OCI-M2 (cell line): ENCODE measurements at regions not wholly inside any gene's neighbourhood (a gene's known extent, or its start where the extent isn't known, plus 50 kb on each side); places are given as distances from the start of the nearest gene placed in this dataset.
"Not testable (repeated sequence)": the region's sequence is repeated elsewhere in the genome, so short reads cannot be mapped to it uniquely, and the experiment has no call there.

Source experiments
- DNase-seq: peaks from one replicate; lab custom pipeline; 2025; ENCODE audit not compliant: unreplicated experiment; lab: John Stamatoyannopoulos, UW

DNA sequence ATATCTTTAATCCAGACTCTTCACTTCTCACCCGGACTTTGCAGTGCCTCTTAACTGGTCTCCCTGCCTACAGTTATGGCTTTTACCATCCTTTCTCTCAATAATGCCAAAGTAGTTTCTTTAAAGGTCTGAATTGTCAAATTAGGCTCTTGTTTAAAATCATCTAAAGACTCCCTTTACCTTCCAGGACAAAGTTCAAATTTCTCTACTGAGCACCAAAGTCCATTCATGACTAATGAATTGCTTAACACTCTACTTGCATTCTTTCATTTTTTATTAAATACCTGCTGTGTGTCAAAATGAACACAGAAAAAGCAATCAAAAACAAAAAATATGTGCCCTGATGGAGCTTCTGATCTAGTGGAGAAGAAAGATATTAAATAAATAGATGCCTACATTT, 472.4 kb upstream of the UBE2E2 start:
- DNase-seq, result no peak

DNA sequence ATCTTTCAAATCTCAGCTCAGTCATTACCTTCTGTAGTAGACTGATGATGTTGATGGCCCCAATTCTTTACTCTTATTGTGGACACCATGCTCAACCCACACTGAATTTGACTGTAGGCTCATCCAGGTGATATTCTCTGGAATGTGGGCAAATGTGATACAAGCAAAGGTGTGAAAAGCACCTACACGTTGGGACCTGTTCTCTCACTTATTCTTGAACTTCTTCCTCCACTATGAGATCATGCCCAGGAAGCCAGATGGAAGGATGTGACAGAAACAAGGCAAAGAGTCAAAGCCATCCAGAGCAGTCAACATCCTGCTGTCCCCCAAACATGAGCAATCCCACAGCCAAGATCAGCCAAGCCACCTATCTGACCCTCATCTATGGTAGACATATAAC, 471.2 kb upstream of the UBE2E2 start:
- DNase-seq, result no peak

DNA sequence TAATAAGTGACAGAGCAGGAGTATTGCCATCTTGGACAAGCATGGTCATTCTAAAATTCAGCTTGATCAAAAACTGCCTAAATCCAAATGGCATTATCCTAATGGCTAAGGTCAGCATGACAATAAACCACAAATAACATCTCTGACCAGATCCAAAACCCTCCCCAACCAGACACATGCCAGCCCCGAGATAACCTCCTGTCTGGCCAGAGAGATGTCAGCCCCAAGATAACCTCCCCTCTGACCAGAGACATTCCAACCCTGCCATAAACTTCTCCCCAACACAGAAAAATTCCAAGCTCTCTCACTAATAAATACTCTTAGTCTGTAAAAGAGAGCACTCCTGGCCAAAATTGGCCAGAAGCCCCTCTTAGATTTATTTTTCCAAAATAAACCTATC, 470.5 kb upstream of the UBE2E2 start:
- no peak for DNase-seq

DNA sequence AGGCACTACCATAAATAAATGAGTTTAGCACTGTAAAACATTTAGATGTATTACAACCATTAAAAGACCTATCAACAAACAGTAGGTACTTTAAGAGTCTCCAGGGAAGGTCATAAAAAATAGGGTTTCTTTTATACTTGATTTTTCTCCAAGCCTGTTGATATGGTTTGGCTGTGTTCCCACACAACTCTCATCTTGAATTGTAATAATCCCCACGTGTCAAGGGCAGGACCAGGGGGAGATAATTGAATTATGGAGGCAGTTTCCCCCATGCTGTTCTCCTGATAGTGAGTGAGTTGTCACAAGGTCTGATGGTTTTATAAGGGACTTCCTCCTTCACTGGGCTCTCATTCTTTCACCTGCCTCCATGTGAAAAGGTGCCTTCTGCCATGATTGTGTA, 468.9 kb upstream of the UBE2E2 start:
- no peak for DNase-seq

DNA sequence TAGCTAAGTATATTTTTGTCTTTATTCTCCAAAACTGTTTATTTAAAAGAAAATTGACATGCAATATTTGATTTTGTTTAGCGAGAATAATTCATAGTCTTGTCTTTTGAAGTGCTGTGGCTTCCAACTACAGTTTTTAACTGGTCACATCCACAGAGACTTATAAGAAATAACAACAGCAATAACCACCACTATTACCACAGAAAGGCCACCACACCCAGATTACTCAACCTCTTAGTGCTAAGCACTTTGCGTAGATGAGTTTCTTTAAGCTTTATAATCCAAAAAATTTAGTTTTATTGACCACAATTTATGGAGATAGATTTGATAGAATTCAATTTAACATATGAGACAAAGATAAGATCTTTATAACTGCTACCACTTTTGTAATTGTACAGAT, 468.4 kb upstream of the UBE2E2 start:
- DNase-seq, result no peak

DNA sequence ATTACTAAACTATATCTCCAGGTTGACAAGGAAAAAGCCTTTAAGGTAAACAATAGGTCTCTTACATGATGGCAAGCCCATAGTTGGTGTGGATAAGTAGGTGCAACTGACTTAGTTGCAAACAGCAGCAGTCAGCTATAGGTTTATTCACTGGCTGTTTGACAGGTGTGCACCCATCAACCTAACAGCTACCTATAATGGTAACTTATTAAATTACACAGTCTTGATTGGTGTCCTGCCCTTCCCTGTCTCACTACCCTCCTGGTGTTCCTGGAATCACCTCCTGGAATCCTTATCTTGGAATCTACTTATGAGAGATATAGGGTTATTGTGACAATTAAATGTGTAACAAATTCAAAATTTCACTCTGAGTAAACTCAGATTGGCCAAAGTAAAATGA, 467.8 kb upstream of the UBE2E2 start:
- DNase-seq, result no peak

DNA sequence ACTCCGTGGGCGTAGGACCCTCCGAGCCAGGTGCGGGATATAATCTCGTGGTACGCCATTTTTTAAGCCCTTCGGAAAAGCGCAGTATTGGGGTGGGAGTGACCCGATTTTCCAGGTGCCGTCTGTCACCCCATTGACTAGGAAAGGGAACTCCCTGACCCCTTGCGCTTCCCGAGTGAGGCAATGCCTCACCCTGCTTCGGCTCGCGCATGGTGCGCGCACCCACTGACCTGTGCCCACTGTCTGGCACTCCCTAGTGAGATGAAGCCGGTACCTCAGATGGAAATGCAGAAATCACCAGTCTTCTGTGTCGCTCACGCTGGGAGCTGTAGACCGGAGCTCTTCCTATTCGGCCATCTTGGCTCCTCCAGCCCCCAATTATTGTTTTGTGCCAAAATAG, 459.7 kb upstream of the UBE2E2 start:
- not testable (repeated sequence) for DNase-seq

DNA sequence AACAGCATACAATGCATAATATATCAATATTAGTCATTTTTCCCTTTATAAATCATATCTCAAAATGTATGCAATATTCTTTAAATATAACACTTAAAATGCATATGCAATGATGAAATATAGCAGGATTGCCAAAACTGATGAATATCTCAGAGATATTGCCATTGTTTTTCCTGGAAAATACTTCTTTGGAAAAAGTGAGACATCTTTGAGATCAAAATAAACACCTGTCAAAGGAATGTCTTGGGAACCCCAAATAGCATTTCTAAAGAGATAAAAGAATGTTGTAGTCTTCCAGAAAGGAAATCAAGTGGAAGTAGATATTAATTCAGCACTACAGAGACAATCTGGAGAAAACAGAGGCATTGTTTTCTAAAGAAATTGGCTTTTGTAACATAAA, 457.8 kb upstream of the UBE2E2 start:
- no peak for DNase-seq

DNA sequence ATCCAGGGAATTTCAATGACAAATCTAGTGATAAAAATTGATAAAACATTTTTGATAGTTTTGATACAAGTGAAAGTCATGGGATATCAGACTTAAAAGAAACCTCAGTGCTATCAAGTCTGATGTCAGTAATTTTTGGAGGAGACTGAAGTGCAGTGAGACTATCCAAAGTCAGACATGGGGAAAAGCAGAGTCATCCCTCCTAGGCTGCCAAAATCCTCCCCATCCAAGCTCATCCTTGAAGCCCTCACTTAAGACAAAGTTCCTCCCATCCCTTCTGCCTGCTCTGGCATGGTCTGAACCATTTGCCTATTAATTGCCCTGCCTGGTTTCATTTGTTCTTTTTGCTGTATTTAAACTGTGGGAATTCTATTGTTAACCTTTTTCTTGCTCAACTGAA, 456.9 kb upstream of the UBE2E2 start:
- DNase-seq, result no peak

DNA sequence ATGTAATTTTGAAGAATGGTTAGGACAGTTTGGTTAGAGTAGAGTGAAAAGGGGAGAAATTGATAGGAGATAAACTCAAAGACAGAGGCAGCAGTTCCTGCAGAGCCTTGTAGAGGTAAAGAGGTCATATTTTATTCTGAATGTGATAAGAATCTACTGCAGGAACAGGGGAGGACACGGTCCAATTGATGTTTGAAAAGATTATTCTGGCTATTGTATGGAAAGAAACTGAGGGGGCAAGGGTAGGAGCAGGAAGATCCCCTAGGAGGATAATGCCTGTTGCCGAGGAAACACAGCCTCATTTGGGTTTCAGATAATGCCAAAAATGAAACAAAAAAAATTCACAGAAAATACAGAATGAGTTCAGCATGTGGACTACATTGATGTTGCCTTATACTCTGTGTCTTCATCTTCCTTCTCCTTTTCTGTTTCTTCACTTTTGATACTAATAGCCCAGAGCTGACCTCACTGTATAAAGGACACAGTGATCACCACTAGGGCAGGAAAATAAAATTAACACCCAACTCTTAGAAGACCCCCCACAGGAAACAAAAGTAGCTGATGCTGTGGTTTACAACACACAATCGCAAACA, 454.6 kb upstream of the UBE2E2 start:
- DNase-seq, result no peak

DNA sequence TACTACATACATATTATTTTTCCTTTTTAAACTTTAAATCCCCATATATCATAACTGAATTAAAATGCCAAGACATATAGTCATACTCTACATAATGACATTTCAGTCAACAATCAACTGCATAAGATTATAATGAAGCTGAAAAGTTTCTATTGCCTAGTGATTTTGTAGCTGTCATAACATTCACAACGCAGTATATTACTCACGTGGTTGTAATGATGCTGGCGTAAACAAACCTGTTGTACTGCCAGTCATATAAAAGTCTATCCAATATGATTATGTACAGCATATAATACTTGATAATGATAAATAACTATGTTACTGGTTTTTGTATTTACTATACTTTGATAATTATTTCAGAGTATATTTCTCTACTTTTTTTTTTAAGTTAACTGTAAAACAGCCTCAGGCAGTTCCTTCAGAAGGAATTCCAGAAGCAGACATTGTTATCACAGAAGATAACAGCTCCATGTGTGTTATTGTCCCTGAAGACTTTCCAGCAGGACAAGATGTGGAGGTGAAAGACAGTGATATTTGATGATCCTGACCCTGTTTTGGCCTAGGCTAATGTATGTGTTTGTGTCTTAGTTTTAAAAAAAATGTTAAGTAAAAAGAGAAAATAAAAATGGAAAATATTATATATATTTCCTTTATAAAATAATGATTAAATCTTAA, 443.4 kb upstream of the UBE2E2 start:
- DNase-seq, result no peak

DNA sequence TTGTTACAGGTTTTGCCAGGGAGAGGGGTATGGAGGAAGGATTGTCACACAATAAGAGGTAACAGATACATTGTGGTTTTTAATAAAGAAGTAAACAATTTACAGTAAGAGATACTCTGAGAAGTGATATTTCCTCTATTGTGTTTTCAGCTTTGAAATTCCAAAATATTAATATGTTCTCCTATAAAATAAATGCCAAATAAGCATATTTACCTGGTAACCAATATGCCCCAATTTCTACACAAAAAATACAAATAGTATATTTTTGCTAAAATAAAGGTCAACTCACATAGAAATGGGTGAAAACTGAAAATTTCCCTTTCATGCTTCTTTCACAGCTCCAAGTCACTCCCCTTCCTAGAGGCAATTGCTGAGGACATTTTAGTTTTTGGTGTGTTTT, 437.4 kb upstream of the UBE2E2 start:
- DNase-seq, result no peak

DNA sequence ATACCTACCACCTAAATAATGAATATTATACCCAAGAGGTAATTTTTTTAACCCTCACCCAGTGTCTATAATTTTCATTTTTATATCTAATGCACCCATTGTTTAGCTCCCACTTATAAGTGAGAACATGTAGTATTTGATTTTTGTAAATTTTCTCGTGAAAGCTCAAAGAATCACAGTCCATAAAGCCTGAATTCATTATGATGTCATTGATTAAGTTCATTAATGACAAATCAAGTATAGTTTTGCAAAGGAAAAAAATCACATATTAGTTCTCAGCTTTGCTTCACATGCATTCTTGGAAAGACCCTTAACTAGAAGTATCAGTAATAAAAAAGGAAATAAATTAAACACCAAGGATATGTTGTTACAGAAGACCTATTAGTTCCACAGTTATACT, 425.3 kb upstream of the UBE2E2 start:
- DNase-seq, result no peak

DNA sequence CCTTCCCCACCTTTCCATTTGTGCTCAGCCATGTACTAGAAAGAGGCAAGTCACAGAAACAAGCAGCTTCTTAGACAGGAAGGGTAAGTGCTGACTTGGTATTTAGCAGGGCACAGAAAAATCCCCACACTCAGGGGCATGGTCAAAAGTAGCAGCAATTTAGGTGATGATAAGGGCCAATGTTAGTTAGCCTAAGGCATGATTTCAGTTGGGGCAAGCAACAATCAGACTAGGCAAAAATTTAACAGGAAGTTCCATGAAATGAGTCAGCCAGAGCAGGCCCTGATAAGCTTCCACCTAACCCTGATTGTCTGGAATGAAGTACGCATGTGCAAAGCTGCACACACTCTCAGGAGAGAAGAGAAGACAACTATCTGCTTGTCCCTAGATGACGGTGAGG, 423.4 kb upstream of the UBE2E2 start:
- no peak for DNase-seq

DNA sequence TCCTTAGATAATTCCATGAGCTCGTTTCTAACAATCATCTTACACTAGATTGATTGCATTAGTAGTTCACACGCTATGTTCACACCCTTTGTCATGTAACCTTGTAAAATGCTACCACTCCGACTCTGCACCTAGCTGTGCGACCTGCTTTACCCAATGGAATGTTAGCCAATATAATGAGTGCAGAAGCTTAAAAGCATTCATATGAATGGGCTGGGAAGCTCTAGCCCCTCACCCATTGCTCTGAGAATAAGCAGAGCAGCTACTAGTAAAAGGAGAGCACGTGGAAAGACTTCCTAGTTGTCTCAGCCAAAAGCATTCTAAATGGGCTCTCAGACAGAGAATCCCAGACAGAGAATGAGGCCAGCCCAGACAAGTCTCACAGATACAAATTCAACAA, 410.6 kb upstream of the UBE2E2 start:
- DNase-seq, result no peak

DNA sequence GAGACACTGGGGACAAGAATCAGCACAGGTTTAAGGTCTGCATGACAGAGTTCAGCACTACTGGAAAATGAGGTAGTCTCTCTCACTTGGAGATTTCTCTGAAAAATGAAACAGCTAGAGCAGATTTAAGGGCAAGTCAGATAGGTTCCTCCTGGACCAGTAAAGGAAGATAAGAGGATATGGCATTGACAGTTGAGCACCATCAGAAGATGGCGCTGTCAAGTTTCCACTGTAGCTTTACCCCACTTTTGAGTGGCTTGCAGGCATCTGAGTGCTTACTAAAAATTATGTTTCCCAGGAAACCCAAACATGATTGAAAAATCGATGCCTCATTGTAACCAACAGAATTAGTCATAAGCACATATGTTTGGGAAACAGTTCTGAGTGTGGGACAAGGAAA, 407.2 kb upstream of the UBE2E2 start:
- no peak for DNase-seq

DNA sequence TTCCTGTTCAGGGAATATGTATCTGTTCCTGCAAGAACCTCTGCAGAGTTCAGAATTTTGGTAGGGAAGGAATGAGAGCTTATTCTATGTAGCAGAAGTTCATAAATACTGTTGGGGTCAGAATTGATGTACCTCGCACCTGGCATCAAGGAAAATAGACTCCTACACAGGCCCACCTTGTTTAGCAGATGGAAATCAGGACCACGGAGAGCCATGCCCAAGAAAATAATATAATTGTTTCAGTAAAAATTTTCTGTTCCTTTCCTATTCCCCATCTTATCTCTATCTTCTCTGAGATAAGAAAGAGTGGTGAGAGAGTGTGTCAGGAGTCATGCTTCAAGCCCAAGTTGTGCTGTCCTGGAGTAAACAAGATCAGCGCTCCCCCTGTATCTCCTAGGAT, 404.7 kb upstream of the UBE2E2 start:
- DNase-seq, result no peak

DNA sequence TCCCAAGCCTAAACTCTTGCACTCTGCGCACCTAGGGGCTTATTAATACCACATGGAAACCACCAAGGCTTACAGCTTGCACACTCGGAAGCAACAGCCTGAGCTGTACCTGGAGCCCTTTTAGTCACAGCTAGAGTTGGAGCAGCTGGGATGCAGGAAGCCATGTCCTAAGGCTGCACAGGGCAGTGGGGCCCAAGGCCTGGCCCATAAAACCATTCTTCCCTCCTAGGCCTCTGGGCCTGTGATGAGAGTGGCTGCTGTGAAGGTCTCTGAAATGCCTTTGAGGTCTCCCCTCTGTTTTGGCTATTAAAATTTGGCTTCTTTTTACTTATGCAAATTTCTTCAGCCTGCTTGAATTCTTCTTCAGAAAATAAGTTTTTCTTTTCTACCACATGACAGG, 383.9 kb upstream of the UBE2E2 start:
- no peak for DNase-seq

DNA sequence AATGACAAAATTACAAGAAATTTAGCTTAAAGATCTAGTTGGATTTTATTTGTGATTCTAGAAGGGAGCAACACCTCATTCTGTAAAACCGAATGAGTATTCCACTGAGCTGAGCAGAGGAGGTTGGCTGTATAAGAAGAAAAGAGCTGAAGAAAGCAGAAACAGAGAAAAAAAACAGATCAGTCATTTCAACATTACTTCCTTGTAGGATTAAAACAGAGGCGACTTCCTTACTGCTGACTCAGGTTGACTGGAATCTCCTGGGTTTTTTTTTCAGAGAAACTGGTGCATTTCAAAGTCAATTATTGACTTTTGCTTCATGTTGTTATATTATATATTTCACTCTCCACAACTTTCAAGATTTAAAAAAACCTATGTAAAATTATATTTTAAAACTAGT, 368.1 kb upstream of the UBE2E2 start:
- DNase-seq, result no peak

DNA sequence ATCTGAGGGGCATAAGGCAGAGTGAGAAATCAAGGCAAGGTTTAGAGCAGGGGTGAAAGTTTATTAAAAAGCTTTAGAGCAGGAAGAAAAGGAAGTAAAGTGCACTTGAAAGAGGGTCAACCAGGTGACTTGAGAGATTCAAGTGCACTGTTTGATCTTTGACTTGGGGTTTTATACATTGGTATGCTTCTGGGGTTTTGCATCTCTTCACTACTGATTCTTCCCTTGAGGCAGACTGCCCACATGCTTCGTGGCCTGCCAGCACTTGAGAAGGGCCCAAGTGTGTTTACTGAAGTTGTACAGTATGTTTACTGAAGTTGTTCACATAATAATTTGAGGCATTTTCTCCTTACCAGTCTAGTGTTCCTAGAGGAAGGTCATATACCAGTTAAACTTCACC, 367.0 kb upstream of the UBE2E2 start:
- no peak for DNase-seq

DNA sequence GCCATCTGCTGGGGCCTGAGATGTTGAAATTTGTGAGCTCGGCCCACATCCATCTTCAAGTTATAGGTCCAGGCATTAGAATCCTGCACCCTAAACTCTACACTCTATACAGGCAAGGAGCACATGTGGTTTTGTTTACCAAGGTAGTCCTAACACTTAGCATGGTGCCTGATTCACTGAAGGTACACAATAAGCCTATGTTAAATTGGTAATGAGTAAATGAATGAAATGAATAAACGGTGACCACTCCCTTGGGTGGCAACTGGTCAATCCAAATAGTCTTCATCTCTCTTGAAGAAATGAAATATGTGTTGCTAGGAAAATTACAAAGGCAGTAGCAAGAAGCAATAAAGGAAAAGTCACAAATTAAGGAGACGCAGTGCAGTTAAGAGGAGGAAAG, 359.3 kb upstream of the UBE2E2 start:
- no peak for DNase-seq

DNA sequence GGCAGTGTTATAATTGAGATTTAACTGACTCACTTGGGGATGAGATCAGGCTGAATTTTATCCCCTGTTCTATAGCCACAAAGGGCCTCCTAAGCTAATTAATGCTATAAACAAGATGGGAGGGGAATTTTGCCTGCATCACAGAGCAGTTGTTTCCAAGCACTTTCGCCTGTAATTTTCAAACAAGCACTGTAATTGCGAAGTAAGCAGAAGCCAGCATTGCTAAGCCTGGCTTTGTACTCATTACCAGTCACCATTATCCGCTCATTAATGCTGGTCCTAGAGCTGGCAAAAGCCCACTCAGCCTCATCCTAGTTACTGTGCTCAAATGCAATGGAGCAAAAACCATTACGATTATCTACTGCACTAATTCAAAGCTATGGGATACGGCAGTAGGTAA, 356.6 kb upstream of the UBE2E2 start:
- no peak for DNase-seq

DNA sequence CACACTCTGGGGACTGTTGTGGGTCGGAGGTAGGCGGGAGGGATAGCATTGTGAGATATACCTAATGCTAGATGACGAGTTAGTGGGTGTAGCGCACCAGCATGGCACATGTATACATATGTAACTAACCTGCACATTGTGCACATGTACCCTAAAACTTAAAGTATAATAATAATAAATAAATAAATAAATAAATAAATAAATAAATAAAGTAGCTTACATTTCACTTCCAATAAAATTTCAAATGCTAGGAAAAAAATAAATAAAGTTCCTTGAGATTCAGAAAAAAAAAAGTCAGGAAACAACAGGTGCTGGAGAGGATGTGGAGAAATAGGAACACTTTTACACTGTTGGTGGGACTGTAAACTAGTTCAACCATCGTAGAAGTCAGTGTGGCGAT, 353.5 kb upstream of the UBE2E2 start:
- DNase-seq, result not testable (repeated sequence)
